H1 (cell line): ENCODE measurements at regions not wholly inside any gene's neighbourhood (a gene's known extent, or its start where the extent isn't known, plus 50 kb on each side); places are given as distances from the start of the nearest gene placed in this dataset.

Experiments used
- CTCF ChIA-PET: fragments of 300-600 bp; sonication (Branson Sonifier 250); formaldehyde crosslinking; loops from one replicate; lab custom pipeline; 2021; ENCODE audit not compliant: partially characterized antibody; lab: Charles Lee
- POLR2A ChIA-PET: fragments of 300-600 bp; sonication (Branson Sonifier 250); formaldehyde crosslinking; loops from one replicate; lab custom pipeline; 2021; ENCODE audit warnings: inconsistent platforms; ENCODE audit not compliant: partially characterized antibody; lab: Charles Lee
- DNase-seq, 2 experiments: peaks; one replicate each; pipeline versions ENCODE4 v3.0.0 to v3.0.0-alpha.2; 2010 to 2022; ENCODE audit warnings: low spot score in 2 of 2, low read depth in 1 of 2, mixed read lengths in 1 of 2
- FAIRE-seq: peaks from 2 replicates; lab custom pipeline; 2011; peaks lifted over from hg19 to GRCh38; lab: Jason Lieb, UNC
- H2AFZ ChIP-seq: 2 replicates; pipeline ENCODE4 v1.8.1; 2012; ENCODE audit warnings: low read length, inconsistent platforms
- H2AK5ac ChIP-seq: 2 replicates; pipeline ENCODE4 v1.6.1; 2013; ENCODE audit warnings: low read depth, low read length
- H2BK120ac ChIP-seq: replicated peaks from 2 replicates; pipeline ENCODE3; 2013; ENCODE audit warnings: low read depth, low read length, inconsistent platforms
- H2BK12ac ChIP-seq: 2 replicates; pipeline ENCODE4 v1.6.1; 2013; ENCODE audit warnings: low read depth, low read length
- H2BK15ac ChIP-seq: 2 replicates; pipeline ENCODE4 v1.6.1; 2013; ENCODE audit warnings: low read length
- H2BK20ac ChIP-seq: 2 replicates; pipeline ENCODE4 v1.6.1; 2013; ENCODE audit warnings: low read length
- H2BK5ac ChIP-seq: 2 replicates; pipeline ENCODE4 v1.6.1; 2013; ENCODE audit warnings: low read depth, low read length
- H3K14ac ChIP-seq: 2 replicates; pipeline ENCODE4 v1.6.1; 2013; ENCODE audit warnings: inconsistent platforms; ENCODE audit not compliant: insufficient read length
- H3K18ac ChIP-seq: 2 replicates; pipeline ENCODE4 v1.6.1; 2013; ENCODE audit warnings: low read length; ENCODE audit errors: extremely low read depth
- H3K23ac ChIP-seq: 2 replicates; pipeline ENCODE4 v1.6.1; 2013; ENCODE audit warnings: inconsistent platforms; ENCODE audit not compliant: insufficient read length
- H3K23me2 ChIP-seq: 2 replicates; pipeline ENCODE4 v1.6.1; 2013; ENCODE audit warnings: low read depth, low read length
- H3K27ac ChIP-seq: 2 replicates; pipeline ENCODE4 v1.6.1; 2011; ENCODE audit warnings: low read depth, low read length, inconsistent platforms
- H3K27me3 ChIP-seq, 4 experiments: replicated peaks in 1 of 4; 1 replicate in 1 of 4; 2 replicates in 3 of 4; pipeline versions ENCODE4 v1.6.1 to v1.8.1; 2011 to 2013; ENCODE audit warnings: low read length in 3 of 4, mild to moderate bottlenecking in 3 of 4, inconsistent platforms in 2 of 4, mixed read lengths in 2 of 4, moderate library complexity in 1 of 4; ENCODE audit not compliant: control insufficient read depth in 3 of 4, insufficient read depth in 3 of 4; ENCODE audit errors: extremely low read depth in 1 of 4
- H3K36me3 ChIP-seq, 4 experiments: 2 replicates each; pipeline versions ENCODE4 v1.6.1 to v1.8.1; 2011 to 2013; ENCODE audit warnings: mild to moderate bottlenecking in 4 of 4, low read length in 3 of 4, moderate library complexity in 2 of 4, control low read depth in 1 of 4, inconsistent platforms in 1 of 4; ENCODE audit not compliant: insufficient read depth in 4 of 4, control insufficient read depth in 2 of 4
- H3K4ac ChIP-seq: replicated peaks from 2 replicates; pipeline ENCODE3; 2013; ENCODE audit warnings: low read length, low read depth, mixed read lengths, inconsistent platforms; ENCODE audit not compliant: insufficient read length
- H3K4me1 ChIP-seq, 4 experiments: replicated peaks in 1 of 4; 1 replicate in 1 of 4; 2 replicates in 3 of 4; pipeline versions ENCODE4 v1.6.1 to v1.8.1; 2011 to 2013; ENCODE audit warnings: low read length in 3 of 4, inconsistent platforms in 2 of 4, mixed read lengths in 1 of 4; ENCODE audit not compliant: insufficient read depth in 4 of 4, control insufficient read depth in 3 of 4
- H3K4me2 ChIP-seq, 2 experiments: 2 replicates each; pipeline versions ENCODE4 v1.6.1 to v1.8.1; 2011 to 2013; ENCODE audit warnings: low read depth in 2 of 2, low read length in 2 of 2, control low read depth in 1 of 2, inconsistent platforms in 1 of 2, mild to moderate bottlenecking in 1 of 2; ENCODE audit not compliant: insufficient read depth in 1 of 2
- H3K4me3 ChIP-seq, 4 experiments: fragments of 200-600, 300-600 bp in 1 of 4; sonication (generic), shearing (Covaris generic), sonication (Bioruptor Twin) in 1 of 4; 2 replicates each; pipeline versions ENCODE4 v1.5.1 to v1.8.1; 2011 to 2016; ENCODE audit warnings: low read length in 4 of 4, low read depth in 3 of 4, control low read depth in 2 of 4, inconsistent platforms in 2 of 4, mild to moderate bottlenecking in 2 of 4, mixed read lengths in 1 of 4, moderate library complexity in 1 of 4; ENCODE audit not compliant: insufficient read depth in 2 of 4; ENCODE audit errors: extremely low read depth in 1 of 4
- H3K56ac ChIP-seq: replicated peaks from 2 replicates; pipeline ENCODE3; 2013; ENCODE audit warnings: low read depth, mild to moderate bottlenecking, mixed read lengths, low read length, inconsistent platforms; ENCODE audit not compliant: insufficient read length
- H3K79me1 ChIP-seq: 2 replicates; pipeline ENCODE4 v1.6.1; 2013; ENCODE audit warnings: low read depth, low read length, control low read depth
- H3K79me2 ChIP-seq, 2 experiments: 2 replicates each; pipeline versions ENCODE4 v1.6.1 to v1.8.1; 2012 to 2013; ENCODE audit warnings: low read length in 2 of 2, mild to moderate bottlenecking in 2 of 2, inconsistent platforms in 1 of 2; ENCODE audit not compliant: insufficient read depth in 2 of 2, control insufficient read depth in 1 of 2
- H3K9ac ChIP-seq, 4 experiments: replicated peaks in 1 of 4; 1 replicate in 1 of 4; 2 replicates in 3 of 4; pipeline versions ENCODE4 v1.6.1 to v1.8.1; 2011 to 2013; ENCODE audit warnings: low read depth in 3 of 4, low read length in 3 of 4, control low read depth in 2 of 4, mild to moderate bottlenecking in 2 of 4, moderate library complexity in 2 of 4, inconsistent platforms in 1 of 4; ENCODE audit errors: extremely low read depth in 1 of 4
- H3K9me3 ChIP-seq, 2 experiments: 2 replicates each; pipeline versions ENCODE4 v1.6.1 to v1.8.1; 2012 to 2013; ENCODE audit warnings: mild to moderate bottlenecking in 2 of 2, moderate library complexity in 2 of 2, control low read depth in 1 of 2, inconsistent platforms in 1 of 2, low read depth in 1 of 2, low read length in 1 of 2, mixed read lengths in 1 of 2; ENCODE audit not compliant: insufficient read depth in 2 of 2
- H4K20me1 ChIP-seq, 2 experiments: replicated peaks in 1 of 2; 2 replicates each; pipeline versions ENCODE3 to v1.8.1; 2011 to 2013; ENCODE audit warnings: inconsistent platforms in 2 of 2, low read length in 2 of 2, mild to moderate bottlenecking in 1 of 2; ENCODE audit not compliant: insufficient read depth in 2 of 2, control insufficient read depth in 1 of 2
- H4K5ac ChIP-seq: 2 replicates; pipeline ENCODE4 v1.6.1; 2013; ENCODE audit warnings: low read length, low read depth, mixed read lengths, inconsistent platforms; ENCODE audit not compliant: insufficient read length
- H4K8ac ChIP-seq: 2 replicates; pipeline ENCODE4 v1.8.0; 2013; ENCODE audit warnings: mild to moderate bottlenecking, moderate library complexity, low read length, inconsistent platforms; ENCODE audit not compliant: insufficient read depth; ENCODE audit errors: extremely low read depth
- H4K91ac ChIP-seq: replicated peaks from 2 replicates; pipeline ENCODE3; 2013; ENCODE audit warnings: low read length, mixed read lengths, inconsistent platforms; ENCODE audit not compliant: insufficient read length
- ATF2 ChIP-seq: IDR thresholded peaks from 2 replicates; pipeline ENCODE4 v1.6.1; 2012; ENCODE audit warnings: low read length, inconsistent platforms
- BCL11A ChIP-seq, 2 experiments: IDR thresholded peaks; one replicate each; pipeline ENCODE4 v1.6.1; 2011; ENCODE audit warnings: low read depth in 2 of 2, low read length in 2 of 2, mild to moderate bottlenecking in 2 of 2
- BRCA1 ChIP-seq: IDR thresholded peaks from 2 replicates; pipeline ENCODE4 v1.6.1; 2012; ENCODE audit warnings: low read depth, low read length, improper control_type of control experiment
- EGR1 ChIP-seq: IDR thresholded peaks from 2 replicates; pipeline ENCODE4 v1.6.1; 2011; ENCODE audit warnings: low read depth, low read length, borderline replicate concordance
- HDAC6 ChIP-seq: IDR thresholded peaks from one replicate; pipeline ENCODE4 v1.7.1; 2012; ENCODE audit warnings: low read depth, mild to moderate bottlenecking, inconsistent platforms, low read length, moderate library complexity
- PHF8 ChIP-seq: fragments of 200-600 bp; sonication (generic); conservative IDR thresholded peaks from 2 replicates; pipeline ENCODE4 v1.7.1; 2012; ENCODE audit warnings: low read depth, mild to moderate bottlenecking, inconsistent platforms, low read length, moderate library complexity
- WGBS, 2 experiments: shearing (Covaris generic) in 1 of 2; methylation state at CpG; one replicate each; pipeline versions ENCODE4 v1.1.6 to v1.1.7; 2013 to 2015; ENCODE audit warnings: low lambda C conversion rate in 2 of 2, mixed read lengths in 2 of 2, inconsistent platforms in 1 of 2, low coverage in 1 of 2, missing lambda C conversion rate in 1 of 2; ENCODE audit not compliant: insufficient replicate concordance in 2 of 2, insufficient coverage in 1 of 2, insufficient read length in 1 of 2; ENCODE audit errors: extremely low coverage in 1 of 2, missing lambda C conversion rate in 1 of 2; 5-methylcytosine and 5-hydroxymethylcytosine counted together

GRCh38 chr1:164456272-164456671 is 102.7 kb upstream of the PBX1 start:
- no peak for DNase-seq
- no peak for FAIRE-seq

More at GRCh38 chr1:164456272-164456671, 102.7 kb upstream of the PBX1 start:
- Histone ChIP-seq H3K4me2 (no peak overlapping the region), H4K91ac (no peak overlapping the region), H3K4ac (no peak overlapping the region), H3K36me3 (no peaks in the 10 kb centered on the region), H2BK12ac (no peak overlapping the region), H3K56ac (no peak overlapping the region), H3K9me3 (peaks cover 0 to 3% of the 10 kb centered on the region in 2 experiments; a peak in 1 of 4 replicates), H2BK120ac (no peak overlapping the region), H4K5ac (no peak overlapping the region), H3K79me2 (no peaks in the 10 kb centered on the region), H3K27me3 (no peaks in the 10 kb centered on the region), H4K8ac (no peak overlapping the region), H3K4me1 (peaks cover 0 to 3% (median 0%) of the 10 kb centered on the region in 4 experiments; a peak in 1 of 7 replicates), H2BK5ac (no peak overlapping the region), H3K79me1 (no peaks in the 10 kb centered on the region), H3K9ac (no peak overlapping the region), H2BK15ac (no peak overlapping the region), H2BK20ac (no peak overlapping the region), H2AFZ (no peak overlapping the region), H2AK5ac (no peak overlapping the region), H3K14ac (no peak overlapping the region), H3K23me2 (no peaks in the 10 kb centered on the region), H3K23ac (no peak overlapping the region), H3K4me3 (no peak overlapping the region), H3K18ac (no peak overlapping the region), H3K27ac (no peak overlapping the region), H4K20me1 (no peaks in the 10 kb centered on the region)
- ChIA-PET CTCF (no interaction called here), POLR2A (interaction anchor here (0.9 kb wide), 1 partner anchor 27 kb away, joined by 3 read pairs; no protein-coding TSS in a partner anchor)
- WGBS, 2 experiments = 76% methylated on average over 1 of the region's 1 CpG; no CpG with 5 or more reads in 1 of the 2 experiments
- TF ChIP-seq HDAC6 (no peak), PHF8 (no peak), ATF2 (no peak), BRCA1 (no peak), BCL11A (IDR thresholded peaks at IDR 0.05; ENCODE audit: low read depth in 2 of 2, low read length in 2 of 2) (no peak), EGR1 (no peak)
